ENCODE measurements at regions not wholly inside any gene's neighbourhood (a gene's known extent, or its start where the extent isn't known, plus 50 kb on each side); places are given as distances from the start of the nearest gene placed in this dataset.

GRCh38 chr15:94098921-94099573 lies 132.3 kb upstream of the MCTP2 start:
- DNase-seq = no peak

GRCh38 chr15:94097552-94097951 lies 133.8 kb upstream of the MCTP2 start:
- no peak for DNase-seq

GRCh38 chr15:94094310-94094709 lies 137.1 kb upstream of the MCTP2 start:
- no peak for DNase-seq

GRCh38 chr15:94086341-94086740 lies 145.0 kb upstream of the MCTP2 start:
- DNase-seq = no peak

- DNase-seq = no peak
Observed at GRCh38 chr15:94083467-94084052, 147.8 kb upstream of the MCTP2 start.

- no peak for DNase-seq
Observed at GRCh38 chr15:94081829-94082228, 149.5 kb upstream of the MCTP2 start.

GRCh38 chr15:94080989-94081605 lies 150.3 kb upstream of the MCTP2 start:
- DNase-seq = no peak

GRCh38 chr15:94080416-94080815 lies 150.9 kb upstream of the MCTP2 start:
- DNase-seq = no peak

- no peak for DNase-seq
Observed at GRCh38 chr15:94079968-94080367, 151.4 kb upstream of the MCTP2 start.

GRCh38 chr15:94079459-94079858 lies 151.9 kb upstream of the MCTP2 start:
- no peak for DNase-seq

- DNase-seq = no peak
Observed at GRCh38 chr15:94077938-94078337, 153.4 kb upstream of the MCTP2 start.

GRCh38 chr15:94075349-94075748 lies 156.0 kb upstream of the MCTP2 start:
- no peak for DNase-seq

- peak; percentile 60 for DNase-seq
Observed at GRCh38 chr15:94070356-94071295, 160.7 kb upstream of the MCTP2 start.

GRCh38 chr15:94069844-94070243 lies 161.5 kb upstream of the MCTP2 start:
- DNase-seq = no peak

GRCh38 chr15:94066811-94067210 lies 164.6 kb upstream of the MCTP2 start:
- no peak for DNase-seq

- DNase-seq = no peak
Observed at GRCh38 chr15:94066046-94066445, 165.3 kb upstream of the MCTP2 start.

- DNase-seq = no peak
Observed at GRCh38 chr15:94064676-94065313, 166.6 kb upstream of the MCTP2 start.

GRCh38 chr15:94061041-94061440 lies 170.3 kb upstream of the MCTP2 start:
- DNase-seq = no peak

GRCh38 chr15:94059013-94059587 lies 172.3 kb upstream of the MCTP2 start:
- no peak for DNase-seq

GRCh38 chr15:94057305-94057704 lies 174.1 kb upstream of the MCTP2 start:
- no peak for DNase-seq

GRCh38 chr15:94056314-94056713 lies 175.0 kb upstream of the MCTP2 start:
- no peak for DNase-seq

GRCh38 chr15:94053626-94054025 lies 177.7 kb upstream of the MCTP2 start:
- DNase-seq = no peak

GRCh38 chr15:94052711-94053110 lies 178.7 kb upstream of the MCTP2 start:
- DNase-seq = no peak

All from NCI-H774 (cell line).